Panc1 (cell line): ENCODE measurements at regions not wholly inside any gene's neighbourhood (a gene's known extent, or its start where the extent isn't known, plus 50 kb on each side); places are given as distances from the start of the nearest gene placed in this dataset.

Source experiments
- POLR2AphosphoS5 ChIP-seq: IDR thresholded peaks from 2 replicates; pipeline ENCODE4 v1.6.1; 2012; ENCODE audit warnings: mild to moderate bottlenecking, low read depth, low read length, moderate library complexity
- SIN3A ChIP-seq: IDR thresholded peaks from 2 replicates; pipeline ENCODE4 v1.6.1; 2012; ENCODE audit warnings: low read depth, mild to moderate bottlenecking, low read length, moderate library complexity, borderline replicate concordance; ENCODE audit not compliant: insufficient read depth
- TCF7L2 ChIP-seq: IDR thresholded peaks from 2 replicates; pipeline ENCODE4 v1.6.1; 2011; ENCODE audit warnings: mild to moderate bottlenecking, low read depth, low read length, inconsistent platforms
- TF ChIP-seq, protein P1 (sequence below): fragments of 450-650 bp; IDR thresholded peaks from 2 replicates; pipeline ENCODE4 v1.5.1; 2017; ENCODE audit warnings: mild to moderate bottlenecking
- TF ChIP-seq, protein P2 (sequence below), 2 experiments: IDR thresholded peaks; 2 replicates each; pipeline ENCODE4 v1.6.1; 2011 to 2012; ENCODE audit warnings: low read depth in 2 of 2, control low read depth in 1 of 2, low read length in 1 of 2, mild to moderate bottlenecking in 1 of 2, moderate library complexity in 1 of 2; ENCODE audit not compliant: insufficient read depth in 1 of 2

DNA sequence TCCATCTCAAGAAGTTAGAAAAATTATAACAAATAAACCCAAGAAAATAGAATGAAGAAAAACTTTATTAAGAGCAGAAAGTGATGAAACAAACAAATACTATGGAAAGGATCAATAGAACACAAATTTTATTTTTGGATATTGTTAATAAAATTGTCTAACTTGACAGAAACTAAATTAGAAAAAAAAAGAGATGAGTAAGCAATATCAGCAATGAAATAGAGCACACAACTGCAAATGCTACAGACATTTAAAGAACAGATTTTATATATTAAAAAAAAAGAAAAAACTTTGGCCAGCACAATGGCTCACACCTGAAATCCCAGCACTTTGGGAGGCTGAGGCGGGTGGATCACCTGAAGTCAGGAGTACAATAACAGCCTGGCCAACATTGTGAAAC, 628.0 kb downstream of the EPHA7 start:
- TF ChIP-seq, protein P1, sequence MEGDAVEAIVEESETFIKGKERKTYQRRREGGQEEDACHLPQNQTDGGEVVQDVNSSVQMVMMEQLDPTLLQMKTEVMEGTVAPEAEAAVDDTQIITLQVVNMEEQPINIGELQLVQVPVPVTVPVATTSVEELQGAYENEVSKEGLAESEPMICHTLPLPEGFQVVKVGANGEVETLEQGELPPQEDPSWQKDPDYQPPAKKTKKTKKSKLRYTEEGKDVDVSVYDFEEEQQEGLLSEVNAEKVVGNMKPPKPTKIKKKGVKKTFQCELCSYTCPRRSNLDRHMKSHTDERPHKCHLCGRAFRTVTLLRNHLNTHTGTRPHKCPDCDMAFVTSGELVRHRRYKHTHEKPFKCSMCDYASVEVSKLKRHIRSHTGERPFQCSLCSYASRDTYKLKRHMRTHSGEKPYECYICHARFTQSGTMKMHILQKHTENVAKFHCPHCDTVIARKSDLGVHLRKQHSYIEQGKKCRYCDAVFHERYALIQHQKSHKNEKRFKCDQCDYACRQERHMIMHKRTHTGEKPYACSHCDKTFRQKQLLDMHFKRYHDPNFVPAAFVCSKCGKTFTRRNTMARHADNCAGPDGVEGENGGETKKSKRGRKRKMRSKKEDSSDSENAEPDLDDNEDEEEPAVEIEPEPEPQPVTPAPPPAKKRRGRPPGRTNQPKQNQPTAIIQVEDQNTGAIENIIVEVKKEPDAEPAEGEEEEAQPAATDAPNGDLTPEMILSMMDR = no peak
- TF ChIP-seq POLR2AphosphoS5 (no peak), TCF7L2 (no peak), SIN3A (no peak)
- TF ChIP-seq, protein P2, sequence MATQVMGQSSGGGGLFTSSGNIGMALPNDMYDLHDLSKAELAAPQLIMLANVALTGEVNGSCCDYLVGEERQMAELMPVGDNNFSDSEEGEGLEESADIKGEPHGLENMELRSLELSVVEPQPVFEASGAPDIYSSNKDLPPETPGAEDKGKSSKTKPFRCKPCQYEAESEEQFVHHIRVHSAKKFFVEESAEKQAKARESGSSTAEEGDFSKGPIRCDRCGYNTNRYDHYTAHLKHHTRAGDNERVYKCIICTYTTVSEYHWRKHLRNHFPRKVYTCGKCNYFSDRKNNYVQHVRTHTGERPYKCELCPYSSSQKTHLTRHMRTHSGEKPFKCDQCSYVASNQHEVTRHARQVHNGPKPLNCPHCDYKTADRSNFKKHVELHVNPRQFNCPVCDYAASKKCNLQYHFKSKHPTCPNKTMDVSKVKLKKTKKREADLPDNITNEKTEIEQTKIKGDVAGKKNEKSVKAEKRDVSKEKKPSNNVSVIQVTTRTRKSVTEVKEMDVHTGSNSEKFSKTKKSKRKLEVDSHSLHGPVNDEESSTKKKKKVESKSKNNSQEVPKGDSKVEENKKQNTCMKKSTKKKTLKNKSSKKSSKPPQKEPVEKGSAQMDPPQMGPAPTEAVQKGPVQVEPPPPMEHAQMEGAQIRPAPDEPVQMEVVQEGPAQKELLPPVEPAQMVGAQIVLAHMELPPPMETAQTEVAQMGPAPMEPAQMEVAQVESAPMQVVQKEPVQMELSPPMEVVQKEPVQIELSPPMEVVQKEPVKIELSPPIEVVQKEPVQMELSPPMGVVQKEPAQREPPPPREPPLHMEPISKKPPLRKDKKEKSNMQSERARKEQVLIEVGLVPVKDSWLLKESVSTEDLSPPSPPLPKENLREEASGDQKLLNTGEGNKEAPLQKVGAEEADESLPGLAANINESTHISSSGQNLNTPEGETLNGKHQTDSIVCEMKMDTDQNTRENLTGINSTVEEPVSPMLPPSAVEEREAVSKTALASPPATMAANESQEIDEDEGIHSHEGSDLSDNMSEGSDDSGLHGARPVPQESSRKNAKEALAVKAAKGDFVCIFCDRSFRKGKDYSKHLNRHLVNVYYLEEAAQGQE (IDR thresholded peaks at IDR 0.05; ENCODE audit: insufficient read depth in 1 of 2, low read depth in 2 of 2, low read length in 1 of 2) = no peak
